Pons (tissue), 1 donor: ENCODE measurements at regions not wholly inside any gene's neighbourhood (a gene's known extent, or its start where the extent isn't known, plus 50 kb on each side); places are given as distances from the start of the nearest gene placed in this dataset.

Source experiments
- DNase-seq: peaks from one replicate; pipeline ENCODE4 v3.0.0-alpha.2; 2016; ENCODE audit warnings: low spot score

GRCh38 chr1:37240897-37241296, 206.6 kb upstream of the GRIK3 start:
- no peak for DNase-seq

DNA sequence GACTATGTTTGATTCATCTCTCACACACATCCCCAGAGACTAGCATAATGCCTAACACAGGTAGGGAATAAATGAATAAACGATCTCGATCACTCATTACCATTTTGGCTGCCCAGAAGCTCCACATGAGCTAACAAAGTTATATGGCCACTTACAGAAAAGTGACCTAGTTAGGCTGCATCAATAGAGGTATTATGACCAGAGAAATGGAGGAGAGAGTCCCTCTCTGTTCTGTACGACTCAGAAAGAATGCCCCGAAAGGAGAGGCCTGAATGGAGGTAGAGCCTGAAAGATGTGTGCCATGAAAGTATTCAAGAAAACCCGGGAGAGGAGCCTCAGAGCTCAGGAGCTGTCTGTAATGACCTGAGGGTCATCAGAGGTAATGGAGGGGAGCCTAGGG, 208.2 kb upstream of the GRIK3 start:
- DNase-seq, result no peak

- DNase-seq, result no peak
These were observed 209.2 kb upstream of the GRIK3 start for GRCh38 chr1:37243368-37244082.

GRCh38 chr1:37244083-37244480, 209.8 kb upstream of the GRIK3 start:
- no peak for DNase-seq

- no peak for DNase-seq
These were observed 210.5 kb upstream of the GRIK3 start for GRCh38 chr1:37244815-37245214.

DNA sequence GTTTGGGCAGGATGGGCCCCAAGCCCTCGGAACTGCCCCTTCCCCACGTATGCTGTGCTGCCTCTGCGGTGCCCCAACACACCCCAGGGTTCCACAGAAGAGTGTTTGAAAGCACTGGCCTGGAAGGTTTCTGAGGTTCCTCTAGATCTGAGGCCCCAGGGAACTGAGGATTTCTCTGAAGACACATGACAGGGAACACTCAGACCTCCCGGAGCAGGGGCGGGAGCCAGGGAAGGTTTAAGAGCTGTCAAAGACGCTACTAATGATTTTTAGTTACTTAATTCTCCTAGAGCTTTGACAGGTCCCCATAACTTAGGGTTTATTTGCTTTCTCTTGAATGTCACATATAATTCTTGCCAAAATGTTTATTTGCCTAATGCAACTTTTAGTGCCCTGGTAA, 212.3 kb upstream of the GRIK3 start:
- no peak for DNase-seq

DNA sequence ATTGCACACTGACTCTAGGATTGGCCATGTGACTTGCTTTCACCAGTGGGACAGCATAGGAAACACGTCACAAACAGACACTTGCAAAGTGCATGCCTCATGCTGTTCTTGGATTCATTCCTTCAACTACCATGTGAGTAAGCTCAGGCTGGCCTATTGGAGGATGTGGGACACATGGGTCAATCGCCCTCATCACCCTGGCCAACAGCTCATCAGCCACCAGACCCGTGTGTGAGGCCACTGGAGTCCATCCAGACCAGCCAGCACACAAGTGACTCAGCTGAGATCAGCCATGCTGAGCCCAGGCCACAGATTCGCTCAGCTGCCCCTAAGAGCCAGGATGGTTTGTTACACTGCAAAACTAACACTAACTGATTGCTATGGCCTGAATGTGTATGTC, 216.1 kb upstream of the GRIK3 start:
- DNase-seq, result no peak

- peak; percentile 72 for DNase-seq
These were observed 219.1 kb upstream of the ZC3H12A start for GRCh38 chr1:37255136-37255795.

GRCh38 chr1:37255868-37256267, 218.5 kb upstream of the ZC3H12A start:
- no peak for DNase-seq

DNA sequence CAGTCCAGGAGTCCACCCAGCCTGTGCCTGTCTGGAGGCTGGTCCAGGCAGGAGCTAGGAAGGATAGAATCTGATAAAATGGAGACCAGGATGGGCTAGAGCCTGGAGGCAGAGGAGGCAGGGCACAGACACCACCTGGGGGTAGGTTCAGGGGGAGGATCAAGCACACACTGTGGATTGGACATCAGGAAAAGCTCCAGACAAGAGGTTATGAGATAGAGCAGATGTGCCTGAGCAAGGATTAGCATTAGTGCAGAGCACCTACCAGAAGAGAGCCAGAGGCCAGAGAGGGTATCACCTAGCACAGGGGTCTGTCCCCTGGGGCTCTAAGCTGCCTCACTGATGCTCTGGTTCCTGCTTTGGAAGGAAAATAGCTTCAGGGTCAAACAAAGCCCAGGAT, 216.7 kb upstream of the ZC3H12A start:
- DNase-seq, result no peak

- DNase-seq, result no peak
These were observed 216.3 kb upstream of the ZC3H12A start for GRCh38 chr1:37258068-37258467.

DNA sequence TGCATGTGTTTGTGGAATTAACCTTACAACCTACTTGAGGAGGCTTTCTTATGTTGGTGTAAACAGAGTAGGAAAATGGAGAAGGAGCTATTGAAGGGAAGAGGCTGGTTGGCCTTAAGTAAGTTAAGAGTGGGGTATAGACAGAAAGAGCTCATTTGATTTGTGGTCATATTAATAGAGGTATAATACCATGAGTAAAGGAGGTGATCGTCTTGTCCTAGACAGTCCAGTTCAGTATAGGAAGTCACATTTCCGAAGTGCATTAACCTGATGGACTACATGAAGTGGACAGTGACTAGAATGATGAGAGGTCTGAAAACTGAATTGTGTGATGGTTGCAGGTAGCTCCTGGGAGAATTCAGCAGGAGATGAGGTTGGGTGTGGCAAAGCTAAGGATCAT, 215.4 kb upstream of the ZC3H12A start:
- no peak for DNase-seq

DNA sequence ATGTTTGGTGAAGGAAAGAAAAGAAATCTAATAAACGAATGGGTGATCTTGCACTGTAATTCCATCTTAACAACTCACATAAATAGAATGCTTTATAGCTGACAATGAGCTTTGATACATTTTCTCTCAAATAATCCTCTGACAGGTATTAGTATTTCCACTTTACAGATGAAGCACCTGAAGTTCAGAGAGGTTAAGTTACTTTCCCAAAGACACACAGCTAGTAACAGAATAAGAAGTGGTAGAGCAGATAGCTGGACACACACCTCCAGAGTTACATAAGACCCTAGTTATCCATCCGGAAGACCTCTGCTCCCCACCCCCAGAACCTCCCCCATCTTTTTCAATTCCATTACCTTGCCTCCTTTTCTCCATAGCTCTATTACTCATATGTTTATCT, 213.3 kb upstream of the ZC3H12A start:
- DNase-seq, result no peak

DNA sequence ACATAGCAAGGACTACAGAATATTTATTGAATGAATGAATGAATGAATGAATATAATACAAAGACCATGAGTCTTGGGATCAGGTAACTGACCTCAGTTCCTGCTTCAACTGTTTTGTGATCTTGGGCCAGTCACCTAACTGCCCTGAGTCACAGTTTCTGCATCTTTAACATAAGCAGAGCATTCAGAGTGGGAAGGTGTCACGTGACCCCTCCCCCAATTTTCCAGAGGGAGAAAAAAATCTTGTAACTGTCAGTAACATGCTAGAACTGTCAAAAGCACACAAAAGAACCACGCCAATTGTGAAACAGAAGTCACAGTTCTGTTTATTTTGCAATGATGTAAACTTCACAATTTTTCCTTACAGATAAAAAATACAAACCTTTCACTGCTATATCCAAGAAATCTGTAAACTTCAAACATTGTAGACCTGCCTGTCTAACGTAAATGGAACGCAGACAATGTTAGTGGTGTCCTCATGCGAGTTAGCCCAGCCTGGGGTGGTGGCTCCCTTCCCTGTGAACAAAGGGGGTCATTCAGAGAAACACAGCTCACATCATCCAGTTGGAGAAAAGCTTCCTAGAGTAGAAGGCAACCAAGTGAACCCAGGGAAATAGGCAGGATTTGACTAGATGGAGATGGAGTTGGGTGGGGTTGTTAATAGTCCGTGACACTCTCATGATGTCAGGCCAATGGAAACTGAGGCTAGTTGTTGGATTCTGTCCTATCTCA, 211.8 kb upstream of the ZC3H12A start:
- peak; percentile 88 for DNase-seq

DNA sequence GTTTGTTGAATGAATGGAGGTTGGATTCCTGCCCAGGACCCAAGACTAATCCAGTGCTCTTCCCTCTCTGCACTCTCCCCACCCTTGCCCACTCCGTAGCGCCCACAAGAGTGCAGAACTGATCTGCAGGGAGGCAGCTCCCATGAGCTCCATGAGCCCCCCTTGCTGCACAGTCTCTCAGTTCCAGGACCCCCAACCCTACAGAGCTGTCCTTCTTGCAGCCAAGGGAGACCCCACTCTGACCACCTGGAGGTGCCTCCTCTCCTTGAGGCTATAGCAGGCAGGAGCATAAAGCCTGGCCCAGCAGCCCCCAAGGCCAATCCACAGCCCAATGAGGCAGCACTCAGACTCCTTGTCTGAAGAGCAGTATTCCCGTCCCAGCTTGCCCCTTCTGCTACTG, 209.2 kb upstream of the ZC3H12A start:
- DNase-seq, result no peak

GRCh38 chr1:37265786-37266667, 208.4 kb upstream of the ZC3H12A start:
- no peak for DNase-seq

DNA sequence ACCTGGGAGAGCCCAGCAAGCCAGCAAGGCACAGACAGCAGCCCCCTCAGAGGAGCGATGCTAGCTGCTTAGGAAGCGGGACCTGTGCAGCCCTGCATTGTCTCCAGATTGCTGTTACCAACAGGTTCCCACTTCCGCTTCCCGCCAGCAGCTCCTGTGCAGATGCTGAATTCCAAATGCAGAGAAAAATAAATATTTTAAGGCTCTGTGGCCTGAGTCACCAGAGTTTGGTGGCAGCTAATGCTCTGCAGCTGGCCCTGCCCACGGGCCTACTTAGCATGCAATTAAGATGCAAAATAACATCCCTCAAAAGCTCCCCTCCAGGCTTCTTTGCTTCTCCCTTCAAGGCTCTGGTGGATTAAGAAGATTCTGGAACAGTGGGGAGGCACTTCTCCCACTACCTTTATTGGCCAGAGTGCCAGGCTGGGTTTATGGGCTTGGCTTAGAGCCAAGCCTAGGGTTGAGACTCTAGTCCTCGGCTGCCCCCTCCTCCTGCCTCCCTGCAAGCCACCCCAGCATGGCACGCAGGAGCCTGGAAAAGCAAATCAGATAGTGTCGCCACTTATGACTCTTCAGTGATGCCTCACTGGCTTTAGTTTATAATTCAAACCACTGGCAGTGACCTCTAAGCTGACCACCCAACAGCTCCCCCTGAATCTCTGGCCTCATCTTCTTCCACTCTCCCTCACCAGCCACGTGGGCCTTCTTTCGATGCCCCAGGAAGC, 207.1 kb upstream of the ZC3H12A start:
- no peak for DNase-seq

DNA sequence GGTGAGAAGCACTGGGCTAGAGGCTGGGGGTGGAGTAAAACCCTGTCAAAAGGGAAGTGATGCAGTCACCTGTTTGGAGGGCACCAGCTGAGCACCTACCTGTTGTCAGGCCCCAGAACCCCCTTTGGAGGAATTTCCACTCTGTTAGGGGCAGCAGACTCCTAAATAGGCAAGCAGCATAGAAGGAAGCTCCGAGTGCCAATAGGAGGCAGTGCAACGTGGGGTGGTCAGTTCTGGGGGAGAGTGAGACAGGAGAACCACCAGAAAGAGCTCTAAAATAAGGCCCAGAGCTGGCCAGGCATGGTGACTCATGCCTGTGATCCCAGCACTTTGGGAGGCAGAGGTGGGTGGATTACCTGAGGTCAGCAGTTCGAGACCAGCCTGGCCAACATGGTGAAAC, 203.7 kb upstream of the ZC3H12A start:
- no peak for DNase-seq

GRCh38 chr1:37272626-37273025, 201.8 kb upstream of the ZC3H12A start:
- DNase-seq, result no peak

DNA sequence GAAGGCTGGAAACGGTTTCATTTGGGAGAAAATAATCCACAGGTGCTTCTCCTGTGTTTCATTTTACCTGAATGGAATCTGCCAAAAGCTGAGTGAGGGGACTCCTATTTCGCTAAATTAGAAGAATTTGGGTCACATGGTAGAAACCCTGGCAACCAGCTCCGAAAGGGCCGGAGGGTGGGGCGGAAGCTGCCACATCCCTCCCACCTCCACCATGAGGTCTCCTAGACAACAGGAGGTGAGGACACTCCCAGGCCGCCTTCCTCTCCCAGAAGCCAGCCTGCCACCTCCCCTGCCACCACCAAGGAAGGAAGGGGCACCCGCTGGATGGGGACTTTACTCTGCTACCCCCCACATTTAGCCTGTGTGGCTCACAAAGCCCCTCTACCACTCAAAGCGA, 199.9 kb upstream of the ZC3H12A start:
- DNase-seq, result no peak

DNA sequence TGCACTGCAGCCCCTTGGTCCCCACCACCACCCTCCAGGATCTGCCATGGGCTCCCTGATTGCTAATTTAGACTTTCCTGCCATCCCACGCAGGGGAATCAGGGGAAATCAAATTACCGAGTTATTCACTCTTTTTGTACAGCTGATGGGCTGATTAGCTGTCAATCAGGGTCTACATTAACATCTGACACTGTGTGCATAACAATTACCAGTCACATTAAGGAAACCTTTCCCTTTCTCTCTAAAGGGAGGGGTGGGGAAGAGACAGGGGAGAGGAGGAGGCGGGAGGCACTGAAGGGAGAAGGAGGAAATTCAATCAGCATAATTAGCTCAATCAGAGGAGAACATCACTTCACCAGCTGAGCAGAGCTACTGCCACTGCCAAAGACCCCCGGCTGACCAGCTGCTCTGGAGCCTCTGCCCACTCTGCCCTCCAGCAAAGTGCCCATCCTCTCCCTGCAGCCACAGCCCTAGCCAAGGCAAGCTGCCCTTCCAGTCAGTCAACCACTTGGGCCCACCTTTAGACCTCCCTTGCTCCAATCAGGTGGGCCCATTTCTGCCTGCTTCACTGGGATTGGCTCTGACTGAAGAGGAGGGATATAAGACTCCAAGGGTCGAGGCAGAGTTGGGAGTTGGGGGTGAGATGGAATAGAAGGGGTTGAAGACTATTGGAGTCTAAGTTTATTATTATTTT, 199.3 kb upstream of the ZC3H12A start:
- DNase-seq, result no peak
